Transverse colon (tissue), 4 donors: ENCODE measurements at regions not wholly inside any gene's neighbourhood (a gene's known extent, or its start where the extent isn't known, plus 50 kb on each side); places are given as distances from the start of the nearest gene placed in this dataset.

ENCODE experiments used
- CTCF ChIP-seq, 5 experiments: fragments of 200-600 bp in 3 of 5; fragments of 450-650 bp in 2 of 5; sonication (generic) in 3 of 5; IDR thresholded peaks; 1 replicate in 2 of 5; 2 replicates in 3 of 5; pipeline ENCODE4 v1.5.1; 2016 to 2017; ENCODE audit warnings: antibody characterized with exemption in 5 of 5, inconsistent platforms in 3 of 5, mild to moderate bottlenecking in 2 of 5, moderate library complexity in 1 of 5
- POLR2A ChIP-seq: fragments of 450-650 bp; IDR thresholded peaks from one replicate; pipeline ENCODE4 v1.6.1; 2016; ENCODE audit warnings: antibody characterized with exemption, mild to moderate bottlenecking, moderate library complexity
- POLR2AphosphoS5 ChIP-seq, 3 donors: sonication (generic); formaldehyde crosslinking; IDR thresholded peaks; one replicate each; pipeline ENCODE4 v1.6.1; 2016; ENCODE audit warnings: antibody characterized with exemption in 3 of 3

GRCh38 chr12:107635139-107635538 lies 50.5 kb upstream of the PWP1 start:
- TF ChIP-seq CTCF (IDR thresholded peaks at IDR 0.05) (no peak), POLR2A (no peak), POLR2AphosphoS5 (IDR thresholded peaks at IDR 0.05) (no peak)
